Fibroblast of mammary gland (primary cell): ENCODE measurements at regions not wholly inside any gene's neighbourhood (a gene's known extent, or its start where the extent isn't known, plus 50 kb on each side); places are given as distances from the start of the nearest gene placed in this dataset.

Experiments used
- DNase-seq: peaks from one replicate; pipeline ENCODE4 v3.0.0-alpha.2; 2010; ENCODE audit warnings: low read depth
- H3K4me3 ChIP-seq: 2 replicates; pipeline ENCODE4 v1.5.1; 2011; ENCODE audit warnings: low read depth, mild to moderate bottlenecking, low read length, moderate library complexity; ENCODE audit not compliant: control insufficient read depth
- TF ChIP-seq, protein P1 (sequence below): conservative IDR thresholded peaks from 2 replicates; pipeline ENCODE4 v1.5.1; 2011; ENCODE audit warnings: low read depth, low read length, inconsistent platforms; ENCODE audit not compliant: control insufficient read depth, insufficient read depth

GRCh38 chr18:73638709-73639108 lies 508.9 kb downstream of the FBXO15 start:
- peak; percentile 51 for DNase-seq
- TF ChIP-seq, protein P1, sequence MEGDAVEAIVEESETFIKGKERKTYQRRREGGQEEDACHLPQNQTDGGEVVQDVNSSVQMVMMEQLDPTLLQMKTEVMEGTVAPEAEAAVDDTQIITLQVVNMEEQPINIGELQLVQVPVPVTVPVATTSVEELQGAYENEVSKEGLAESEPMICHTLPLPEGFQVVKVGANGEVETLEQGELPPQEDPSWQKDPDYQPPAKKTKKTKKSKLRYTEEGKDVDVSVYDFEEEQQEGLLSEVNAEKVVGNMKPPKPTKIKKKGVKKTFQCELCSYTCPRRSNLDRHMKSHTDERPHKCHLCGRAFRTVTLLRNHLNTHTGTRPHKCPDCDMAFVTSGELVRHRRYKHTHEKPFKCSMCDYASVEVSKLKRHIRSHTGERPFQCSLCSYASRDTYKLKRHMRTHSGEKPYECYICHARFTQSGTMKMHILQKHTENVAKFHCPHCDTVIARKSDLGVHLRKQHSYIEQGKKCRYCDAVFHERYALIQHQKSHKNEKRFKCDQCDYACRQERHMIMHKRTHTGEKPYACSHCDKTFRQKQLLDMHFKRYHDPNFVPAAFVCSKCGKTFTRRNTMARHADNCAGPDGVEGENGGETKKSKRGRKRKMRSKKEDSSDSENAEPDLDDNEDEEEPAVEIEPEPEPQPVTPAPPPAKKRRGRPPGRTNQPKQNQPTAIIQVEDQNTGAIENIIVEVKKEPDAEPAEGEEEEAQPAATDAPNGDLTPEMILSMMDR: no peak
- H3K4me3 ChIP-seq: no peak overlapping the region

- H3K4me3 ChIP-seq: no peak overlapping the region
- no peak for DNase-seq
- TF ChIP-seq, protein P1: no peak
Measured at GRCh38 chr18:73636355-73636754, 511.3 kb downstream of the FBXO15 start.

- TF ChIP-seq, protein P1: no peak
- no peak overlapping the region for H3K4me3 ChIP-seq
- peak; percentile 7 for DNase-seq
Measured at GRCh38 chr18:73626859-73627258, 520.8 kb downstream of the FBXO15 start.

DNA sequence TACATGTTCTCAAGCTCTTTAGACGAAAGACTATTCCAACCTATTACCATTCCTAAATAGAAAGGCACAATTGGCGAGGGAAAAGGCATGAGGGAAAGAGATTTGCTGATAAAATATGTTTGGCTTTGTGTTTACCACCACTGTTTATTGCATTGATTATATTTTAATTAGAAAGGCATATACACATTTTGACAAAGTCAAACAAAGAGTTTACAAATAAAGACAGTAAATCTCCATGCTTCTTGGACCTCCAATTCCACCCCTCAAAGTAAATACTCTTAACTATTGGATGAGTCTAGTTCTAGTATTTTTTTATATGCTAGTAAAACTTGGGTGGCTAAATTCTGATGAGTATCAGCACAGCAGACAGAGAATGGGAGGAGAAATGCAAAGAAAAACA lies 521.4 kb downstream of the FBXO15 start:
- no peak for DNase-seq
- H3K4me3 ChIP-seq: no peak overlapping the region
- TF ChIP-seq, protein P1: no peak

DNA sequence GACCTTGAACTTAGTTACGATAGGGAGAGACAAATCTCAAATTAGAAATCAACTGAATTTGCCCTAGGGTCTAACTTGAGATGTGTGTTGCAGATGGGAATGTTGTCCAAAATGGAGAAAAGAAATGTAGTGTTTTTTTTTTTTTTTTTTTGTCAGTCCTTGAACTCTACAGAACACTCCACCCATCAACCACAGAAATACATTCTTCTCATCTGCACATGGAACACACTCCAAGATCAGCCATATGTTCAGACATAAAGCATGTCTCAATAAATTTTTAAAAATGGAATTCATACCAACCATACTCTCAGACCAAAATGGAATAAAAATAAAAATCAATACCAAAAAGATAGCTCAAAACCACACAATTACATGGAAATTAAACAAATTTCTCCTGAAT lies 526.5 kb downstream of the FBXO15 start:
- no peak overlapping the region for H3K4me3 ChIP-seq
- no peak for DNase-seq

DNA sequence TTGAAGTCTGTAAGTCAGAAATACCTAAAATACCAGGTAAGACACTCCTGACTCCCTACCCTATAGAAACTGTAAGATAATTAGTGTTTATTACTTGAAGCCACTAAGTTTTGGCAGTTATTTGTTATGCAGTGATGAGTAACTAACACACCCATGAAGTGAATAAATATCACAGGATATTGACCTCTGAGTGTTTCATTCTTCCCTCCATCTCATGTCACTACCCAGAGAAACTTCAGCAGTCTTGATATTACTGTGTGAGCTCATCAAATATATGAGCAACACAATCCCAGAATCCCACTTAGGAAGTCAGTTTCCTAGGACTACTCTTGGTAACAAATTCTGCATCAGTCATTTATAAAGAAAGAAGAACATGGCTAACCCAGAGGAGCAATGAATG lies 529.7 kb downstream of the FBXO15 start:
- peak; percentile 5 for DNase-seq
- TF ChIP-seq, protein P1: no peak
- no peak overlapping the region for H3K4me3 ChIP-seq

More for the DNA sequence above, 526.5 kb downstream of the FBXO15 start:
- TF ChIP-seq, protein P1: no peak

DNA sequence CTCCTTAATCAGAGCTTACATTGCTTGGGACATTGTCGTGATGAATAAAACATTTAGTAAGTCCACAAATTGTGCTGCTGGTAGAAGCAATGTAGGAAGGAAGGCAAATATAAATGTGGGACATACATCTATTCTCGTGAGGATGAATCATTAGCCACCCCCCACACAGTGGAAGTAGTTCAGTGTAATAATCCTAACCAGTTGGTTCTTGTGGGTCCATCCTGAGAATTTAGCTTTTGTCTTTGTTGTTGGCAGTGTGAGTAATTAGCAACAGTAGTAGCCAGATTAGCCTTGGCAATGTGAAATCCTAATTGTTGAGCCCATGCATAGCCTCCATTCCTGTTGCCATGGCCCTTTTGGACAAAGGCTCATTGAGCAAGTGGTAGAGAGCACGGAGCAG lies 532.1 kb downstream of the FBXO15 start:
- no peak overlapping the region for H3K4me3 ChIP-seq
- DNase-seq: peak; percentile 33
- TF ChIP-seq, protein P1: no peak
